ENCODE measurements at regions not wholly inside any gene's neighbourhood (a gene's known extent, or its start where the extent isn't known, plus 50 kb on each side); places are given as distances from the start of the nearest gene placed in this dataset.

DNA sequence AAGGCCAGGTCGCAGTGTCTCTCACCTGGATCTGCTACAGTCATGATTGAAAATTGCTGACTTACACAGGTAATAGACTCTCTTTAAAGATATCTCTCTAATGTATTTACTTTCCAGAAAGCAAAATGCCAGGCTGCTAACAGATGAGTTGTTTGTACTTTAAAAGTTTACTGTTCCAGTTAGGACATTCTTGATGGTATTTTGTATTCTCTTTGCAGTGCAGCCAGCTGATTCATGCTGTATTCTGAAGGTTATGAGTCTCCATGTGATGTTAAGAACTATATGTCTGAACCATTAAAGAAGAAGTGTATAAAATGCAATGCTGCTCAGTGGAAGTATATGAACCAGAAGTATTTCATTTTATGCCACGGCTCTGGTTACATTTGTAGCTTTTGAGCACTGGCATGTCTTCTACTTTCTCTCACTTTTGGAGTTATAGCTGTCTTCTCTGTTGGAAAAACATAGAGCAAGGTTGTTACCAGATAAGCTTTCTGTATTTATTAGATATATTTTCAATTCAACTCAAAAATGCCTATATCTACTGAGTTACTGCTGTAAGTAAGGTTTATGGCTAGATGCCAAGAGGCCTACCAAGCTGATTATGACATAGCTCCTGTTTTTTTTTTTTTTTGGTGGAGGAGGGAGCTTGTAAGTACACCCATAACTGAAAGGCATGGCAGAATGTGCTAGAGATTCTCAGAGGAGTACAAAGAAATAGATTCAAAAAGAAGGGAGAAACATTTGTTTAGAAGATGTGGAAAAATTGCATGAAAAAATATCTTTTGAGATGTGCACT, 130.5 kb upstream of the MAN1A1 start:
- TF ChIP-seq, protein P1, sequence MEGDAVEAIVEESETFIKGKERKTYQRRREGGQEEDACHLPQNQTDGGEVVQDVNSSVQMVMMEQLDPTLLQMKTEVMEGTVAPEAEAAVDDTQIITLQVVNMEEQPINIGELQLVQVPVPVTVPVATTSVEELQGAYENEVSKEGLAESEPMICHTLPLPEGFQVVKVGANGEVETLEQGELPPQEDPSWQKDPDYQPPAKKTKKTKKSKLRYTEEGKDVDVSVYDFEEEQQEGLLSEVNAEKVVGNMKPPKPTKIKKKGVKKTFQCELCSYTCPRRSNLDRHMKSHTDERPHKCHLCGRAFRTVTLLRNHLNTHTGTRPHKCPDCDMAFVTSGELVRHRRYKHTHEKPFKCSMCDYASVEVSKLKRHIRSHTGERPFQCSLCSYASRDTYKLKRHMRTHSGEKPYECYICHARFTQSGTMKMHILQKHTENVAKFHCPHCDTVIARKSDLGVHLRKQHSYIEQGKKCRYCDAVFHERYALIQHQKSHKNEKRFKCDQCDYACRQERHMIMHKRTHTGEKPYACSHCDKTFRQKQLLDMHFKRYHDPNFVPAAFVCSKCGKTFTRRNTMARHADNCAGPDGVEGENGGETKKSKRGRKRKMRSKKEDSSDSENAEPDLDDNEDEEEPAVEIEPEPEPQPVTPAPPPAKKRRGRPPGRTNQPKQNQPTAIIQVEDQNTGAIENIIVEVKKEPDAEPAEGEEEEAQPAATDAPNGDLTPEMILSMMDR (IDR thresholded peaks at IDR 0.05) = no peak
- TF ChIP-seq POLR2A (IDR thresholded peaks at IDR 0.05) = no peak
- no peak for TF ChIP-seq EP300 (IDR thresholded peaks at IDR 0.05)

All from tibial nerve (tissue), 4 donors.